Mammary epithelial cell (primary cell): ENCODE measurements at regions not wholly inside any gene's neighbourhood (a gene's known extent, or its start where the extent isn't known, plus 50 kb on each side); places are given as distances from the start of the nearest gene placed in this dataset.

ENCODE experiments used
- CTCF ChIP-seq, 2 donors: IDR thresholded peaks in 1 of 2; conservative IDR thresholded peaks in 1 of 2; 2 replicates each; pipeline ENCODE4 v1.5.1; 2011 to 2012; ENCODE audit warnings: inconsistent platforms in 2 of 2, low read length in 2 of 2, mild to moderate bottlenecking in 2 of 2, control low read depth in 1 of 2, low read depth in 1 of 2; ENCODE audit not compliant: insufficient read depth in 1 of 2; ENCODE audit errors: extremely low read depth in 1 of 2
- EZH2 ChIP-seq: IDR thresholded peaks from 2 replicates; pipeline ENCODE4 v1.6.1; 2012; ENCODE audit warnings: low read length, inconsistent platforms, borderline replicate concordance

GRCh38 chr2:12363569-12363968 lies 353.2 kb upstream of the TRIB2 start:
- TF ChIP-seq CTCF (conservative IDR thresholded peaks at IDR 0.05 in 1 of 2, IDR thresholded peaks at IDR 0.05 in 1 of 2; ENCODE audit: extremely low read depth in 1 of 2, insufficient read depth in 1 of 2, low read depth in 1 of 2, low read length in 2 of 2) = no peak
- TF ChIP-seq EZH2 = no peak
